NCI-H446 treated with DMSO at 0.1 percent for 48 hours (cell line): ENCODE measurements at regions not wholly inside any gene's neighbourhood (a gene's known extent, or its start where the extent isn't known, plus 50 kb on each side); places are given as distances from the start of the nearest gene placed in this dataset.

Experiments
- DNase-seq: peaks from one replicate; lab custom pipeline; 2025; lab: John Stamatoyannopoulos, UW

- no peak for DNase-seq
Measured at GRCh38 chr2:236691799-236692167, 122.2 kb downstream of the ACKR3 start.

GRCh38 chr2:236692937-236693336, 123.3 kb downstream of the ACKR3 start:
- no peak for DNase-seq

GRCh38 chr2:236693531-236693930, 123.9 kb downstream of the ACKR3 start:
- DNase-seq = no peak

GRCh38 chr2:236694146-236694888, 124.7 kb downstream of the ACKR3 start:
- DNase-seq = no peak

DNA sequence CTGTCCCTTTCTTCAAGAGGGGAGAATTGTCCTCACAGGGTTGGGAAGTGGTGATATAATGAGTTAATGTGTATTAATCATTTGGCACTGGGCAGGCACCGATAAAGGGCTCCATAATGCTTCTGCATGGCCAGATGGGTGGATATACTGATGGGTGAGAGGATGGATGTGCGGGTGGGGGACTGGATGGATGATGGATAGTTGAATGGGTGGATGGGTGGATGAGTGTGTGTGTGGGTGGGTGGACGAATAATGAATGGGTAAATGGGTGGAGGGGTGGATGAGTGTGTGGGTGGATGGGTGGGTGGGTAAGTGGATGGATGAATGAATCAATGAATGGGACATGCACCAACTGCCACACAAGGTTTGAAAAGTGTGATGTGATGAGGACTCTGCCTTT, 127.2 kb downstream of the ACKR3 start:
- no peak for DNase-seq

DNA sequence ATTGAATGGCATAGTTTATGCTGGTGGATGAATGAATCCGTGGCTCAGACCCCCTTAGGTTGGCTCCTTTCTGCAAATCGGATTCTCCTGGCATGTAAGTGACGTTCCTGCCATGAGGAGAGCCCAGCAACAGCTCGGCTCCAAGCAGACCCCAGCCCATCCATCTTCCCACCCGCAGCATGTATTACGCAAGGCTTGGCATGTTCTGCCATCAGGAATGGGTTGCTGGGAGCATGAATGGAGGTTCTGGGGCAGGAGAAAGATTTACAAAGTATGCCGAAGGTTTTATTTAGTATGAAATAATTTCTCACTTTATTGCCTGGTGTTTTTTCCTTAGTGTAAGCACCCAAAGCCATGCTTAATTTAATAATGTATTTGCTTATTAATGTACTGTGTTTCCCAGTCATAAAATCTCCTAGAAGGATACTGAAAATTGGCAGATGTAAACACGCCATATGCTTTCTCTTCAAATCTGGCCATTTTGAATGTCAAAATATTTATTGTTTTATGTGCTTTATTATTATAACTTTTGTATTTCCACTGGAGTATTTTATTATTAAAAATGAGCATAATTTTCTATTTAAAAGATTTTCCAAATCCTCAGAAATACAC, 128.5 kb downstream of the ACKR3 start:
- DNase-seq = no peak

DNA sequence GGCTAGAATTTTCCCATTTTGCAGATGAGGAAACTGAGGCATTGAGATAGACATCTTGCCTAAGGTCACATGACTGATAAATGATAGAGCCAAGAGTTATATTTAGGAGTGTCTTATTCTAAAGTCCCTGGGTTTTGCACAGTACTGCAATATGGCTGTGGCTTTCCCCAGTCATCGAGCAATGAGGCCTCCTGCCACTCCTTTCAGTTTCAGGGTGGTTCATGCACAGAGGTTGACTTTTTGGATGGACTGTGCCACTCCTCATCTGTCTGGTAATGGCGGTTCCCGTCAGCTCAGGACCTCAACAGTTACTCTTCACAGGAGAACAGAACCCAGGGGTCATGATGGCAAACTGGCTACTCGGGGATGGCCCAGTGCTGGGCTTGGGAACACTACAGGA, 131.1 kb downstream of the ACKR3 start:
- no peak for DNase-seq

DNA sequence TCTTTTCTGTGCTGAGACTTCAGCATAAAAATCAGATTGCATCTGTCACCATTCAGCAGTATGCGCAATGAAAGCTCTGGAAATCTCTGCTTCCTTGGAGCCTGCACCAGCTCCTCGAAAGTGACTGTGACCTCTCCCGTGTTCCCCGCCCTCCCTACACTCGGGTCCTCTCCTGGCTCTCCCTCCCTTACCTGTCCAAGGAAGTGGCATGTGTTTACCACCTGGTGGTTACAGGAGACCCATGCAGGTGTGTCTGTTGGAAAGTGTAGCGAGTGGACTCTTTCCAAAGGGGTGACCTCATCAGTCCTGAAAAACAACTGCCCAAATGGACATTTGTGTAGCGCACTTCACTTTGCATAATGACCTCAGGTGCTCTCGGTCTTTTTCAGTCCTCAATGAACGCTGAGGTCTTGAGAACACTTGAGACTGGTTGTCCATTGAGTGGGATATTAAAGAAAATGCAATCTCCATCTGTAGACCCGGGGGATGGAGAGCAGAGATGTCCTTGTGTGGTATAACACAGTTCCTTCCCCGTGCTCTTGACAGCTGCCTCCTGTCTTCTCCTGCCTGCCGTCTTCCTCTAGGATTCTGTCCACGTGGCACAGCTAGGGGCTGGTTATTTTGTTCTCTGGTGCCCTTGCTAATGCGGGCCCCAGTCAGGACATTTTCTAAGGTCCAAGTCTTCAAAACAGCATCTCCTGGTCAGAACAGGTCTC, 133.2 kb downstream of the ACKR3 start:
- no peak for DNase-seq

DNA sequence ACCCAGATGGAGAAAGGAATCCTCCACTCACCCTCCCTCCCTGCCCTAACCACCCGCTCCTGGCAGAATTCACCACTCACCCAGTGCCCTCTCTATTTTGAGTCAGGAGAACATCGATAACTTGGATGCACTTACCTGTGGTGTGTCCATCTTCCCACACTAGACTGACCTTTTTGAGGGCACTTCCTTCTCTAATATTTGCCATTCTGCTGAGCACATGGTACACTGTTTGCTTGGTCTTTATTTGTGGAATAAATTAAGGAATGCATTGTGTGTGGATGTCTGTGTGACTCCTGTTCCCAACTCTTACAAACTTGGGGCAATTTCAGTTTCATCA, 133.7 kb downstream of the ACKR3 start:
- DNase-seq = no peak

DNA sequence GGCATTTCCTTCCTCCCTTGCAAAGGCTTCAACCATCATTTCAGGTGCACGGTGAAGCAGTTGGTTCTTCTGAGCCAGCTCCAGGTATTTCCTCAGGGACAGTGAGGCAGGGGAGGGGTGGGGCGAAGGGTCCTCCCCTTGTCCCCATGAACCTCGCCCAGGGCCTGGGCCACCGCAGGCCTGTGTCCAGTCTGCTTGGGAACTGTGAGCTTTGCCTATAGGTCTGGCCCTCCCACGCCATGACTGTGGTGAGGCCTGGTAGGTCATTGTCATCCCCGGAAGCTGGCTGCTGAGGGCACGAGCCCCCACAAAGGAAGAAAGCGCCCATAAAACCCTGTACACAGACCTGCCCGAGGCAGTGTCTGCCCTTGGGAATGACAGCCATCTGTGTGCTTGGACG, 134.3 kb downstream of the ACKR3 start:
- DNase-seq = no peak

DNA sequence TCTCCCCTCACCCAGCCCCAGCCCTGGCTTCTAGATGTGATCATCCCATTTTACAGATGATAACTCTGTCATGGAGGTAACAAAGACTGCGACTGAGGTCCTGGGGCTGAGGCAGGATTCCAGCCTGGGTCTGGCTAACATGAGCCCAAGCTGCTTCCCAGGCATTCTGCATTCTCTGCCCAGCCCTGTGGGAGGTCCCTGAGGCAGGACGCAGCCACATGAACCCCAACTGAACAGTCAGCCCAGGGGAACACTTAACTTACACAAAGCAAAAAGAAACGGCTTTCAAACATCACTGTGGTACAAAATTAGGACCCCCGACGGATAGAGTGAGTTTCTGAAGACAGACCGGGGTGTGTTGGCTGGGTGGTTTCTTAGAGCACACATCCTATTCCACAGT, 135.3 kb downstream of the ACKR3 start:
- no peak for DNase-seq

DNA sequence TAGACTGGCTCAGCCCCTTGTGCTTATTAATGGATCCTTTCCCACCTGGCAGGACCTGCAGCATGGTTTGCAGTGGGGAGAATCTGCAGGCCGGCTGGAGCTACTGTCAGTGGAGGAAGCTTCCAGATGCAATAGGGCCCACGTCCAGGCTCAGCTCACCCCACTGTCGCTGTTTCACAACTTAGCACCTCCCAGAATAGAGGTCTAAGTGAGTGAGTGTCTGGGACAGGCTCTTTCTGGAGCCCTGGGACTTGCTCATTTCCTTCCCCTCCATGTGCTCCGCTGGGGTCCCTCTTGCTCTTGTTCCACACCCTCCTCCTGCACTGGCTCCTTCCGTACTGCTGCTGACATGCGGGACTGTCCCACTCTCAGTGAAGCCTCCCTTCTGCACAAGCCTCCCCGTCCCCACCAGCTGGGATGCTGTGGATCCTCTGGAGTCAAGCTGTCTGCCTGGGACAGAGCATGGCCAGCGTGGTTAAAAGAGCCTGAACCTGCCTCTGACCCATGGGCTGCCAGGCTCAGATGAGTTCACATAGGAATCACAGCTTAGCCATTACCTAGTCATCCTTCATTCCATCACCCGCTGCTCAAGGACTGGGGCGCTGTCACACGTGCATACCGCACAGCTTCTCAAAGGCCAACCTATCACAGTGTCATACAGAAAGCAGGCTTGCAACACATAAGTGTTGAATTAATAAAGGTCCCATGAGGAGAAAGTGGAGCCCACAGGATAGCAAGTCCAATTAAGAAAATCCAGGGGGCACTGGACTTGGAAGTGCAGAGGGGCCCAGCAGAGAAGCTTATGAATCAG, 135.9 kb downstream of the ACKR3 start:
- no peak for DNase-seq

DNA sequence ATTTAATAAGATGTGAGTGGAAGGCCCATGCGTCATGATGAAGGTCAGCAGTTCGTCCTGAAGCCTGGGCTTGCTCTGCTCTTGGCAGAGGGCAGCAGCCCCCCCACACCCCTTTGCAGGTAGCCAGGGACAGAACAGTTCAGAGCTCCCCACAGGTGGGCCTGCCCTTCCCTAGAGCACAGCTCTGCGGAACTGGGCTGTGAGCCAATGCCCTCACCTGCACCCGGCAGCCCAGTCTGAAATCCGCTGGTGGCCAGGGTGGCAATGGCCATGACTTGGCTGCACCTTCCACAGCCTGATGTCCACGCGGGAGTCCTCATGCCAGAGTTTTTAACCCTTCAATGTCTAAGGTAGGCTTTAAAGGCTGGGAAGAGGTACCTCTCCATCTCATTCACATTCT, 136.7 kb downstream of the ACKR3 start:
- no peak for DNase-seq

GRCh38 chr2:236706803-236707202, 137.2 kb downstream of the ACKR3 start:
- DNase-seq = no peak

DNA sequence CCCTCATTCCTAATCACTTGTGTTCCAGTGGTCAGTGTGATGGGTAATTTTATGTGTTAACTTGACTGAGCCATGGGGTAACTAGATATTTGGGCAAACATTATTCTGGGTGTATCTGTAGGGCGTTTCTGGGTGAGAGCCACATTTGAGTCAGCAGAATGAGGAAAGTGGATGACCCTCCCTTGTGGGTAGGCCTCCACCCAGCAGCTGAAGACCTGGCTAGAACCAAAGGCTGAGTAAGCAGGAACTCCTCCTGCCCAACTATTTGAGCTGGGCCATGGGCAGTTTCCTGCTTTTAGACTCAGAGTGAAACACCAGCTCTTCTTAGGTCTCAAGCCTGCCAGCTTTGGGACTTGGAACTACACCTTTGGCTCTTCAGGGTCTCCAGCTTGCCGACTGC, 141.8 kb downstream of the ACKR3 start:
- DNase-seq = no peak

- no peak for DNase-seq
Measured at GRCh38 chr2:236712304-236712703, 142.7 kb downstream of the ACKR3 start.

- no peak for DNase-seq
Measured at GRCh38 chr2:236712961-236713673, 143.5 kb downstream of the ACKR3 start.

DNA sequence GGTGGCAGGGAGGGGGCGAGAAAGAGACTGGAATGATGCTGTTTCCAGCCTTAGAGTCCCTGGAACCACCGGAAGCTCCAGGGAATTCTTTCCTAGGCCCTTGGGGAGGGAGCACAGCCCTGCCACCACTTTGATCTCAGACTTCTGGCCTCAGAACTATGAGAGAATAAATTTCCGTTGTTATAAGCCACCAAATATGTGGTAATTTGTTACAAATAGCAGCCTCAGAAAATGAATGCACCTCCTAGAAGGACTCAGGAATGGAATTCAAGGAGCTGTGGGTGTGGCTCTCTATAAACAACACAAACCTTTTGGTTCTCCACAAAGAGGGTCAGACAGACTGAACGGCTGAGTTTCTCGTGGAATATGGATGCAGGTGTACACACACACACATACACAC, 144.5 kb downstream of the ACKR3 start:
- no peak for DNase-seq

- no peak for DNase-seq
Measured at GRCh38 chr2:236715077-236715476, 145.5 kb downstream of the ACKR3 start.

- no peak for DNase-seq
Measured at GRCh38 chr2:236715491-236715961, 145.9 kb downstream of the ACKR3 start.

GRCh38 chr2:236717120-236717519, 147.5 kb downstream of the ACKR3 start:
- no peak for DNase-seq

GRCh38 chr2:236717729-236718128, 148.1 kb downstream of the ACKR3 start:
- no peak for DNase-seq
